Activated CD4-positive, alpha-beta T cell treated with anti-CD3 and anti-CD28 coated beads, Interleukin-2, amount 10 ng/mL, durations not matched to agents 7 days and 5 days (primary cell): ENCODE measurements at regions not wholly inside any gene's neighbourhood (a gene's known extent, or its start where the extent isn't known, plus 50 kb on each side); places are given as distances from the start of the nearest gene placed in this dataset.

Source experiments
- CTCF ChIA-PET: fragments of 350-600 bp; sonication (Branson Sonifier 250); formaldehyde crosslinking; loops from one replicate; lab custom pipeline; 2021; ENCODE audit warnings: antibody characterized with exemption; lab: Charles Lee
- POLR2A ChIA-PET: fragments of 350-600 bp; sonication (Branson Sonifier 250); formaldehyde crosslinking; loops from one replicate; lab custom pipeline; 2021; ENCODE audit warnings: antibody characterized with exemption; lab: Charles Lee
- DNase-seq: peaks from one replicate; pipeline ENCODE4 v3.0.0-alpha.2; 2020
- H3K27ac Mint-ChIP-seq: one replicate; pipeline ENCODE4 v1.8.0; 2021; ENCODE audit warnings: mild to moderate bottlenecking, moderate library complexity, mixed read lengths
- H3K27me3 Mint-ChIP-seq: one replicate; pipeline ENCODE4 v1.8.0; 2021; ENCODE audit warnings: mixed read lengths
- H3K36me3 Mint-ChIP-seq: one replicate; pipeline ENCODE4 v1.8.0; 2021; ENCODE audit warnings: low read depth, mixed read lengths
- H3K4me1 Mint-ChIP-seq: one replicate; pipeline ENCODE4 v1.8.0; 2021; ENCODE audit warnings: mixed read lengths
- H3K4me3 Mint-ChIP-seq: one replicate; pipeline ENCODE4 v1.8.0; 2021; ENCODE audit warnings: mild to moderate bottlenecking, moderate library complexity, mixed read lengths
- H3K9me3 Mint-ChIP-seq: one replicate; pipeline ENCODE4 v1.8.0; 2021; ENCODE audit warnings: mixed read lengths

DNA sequence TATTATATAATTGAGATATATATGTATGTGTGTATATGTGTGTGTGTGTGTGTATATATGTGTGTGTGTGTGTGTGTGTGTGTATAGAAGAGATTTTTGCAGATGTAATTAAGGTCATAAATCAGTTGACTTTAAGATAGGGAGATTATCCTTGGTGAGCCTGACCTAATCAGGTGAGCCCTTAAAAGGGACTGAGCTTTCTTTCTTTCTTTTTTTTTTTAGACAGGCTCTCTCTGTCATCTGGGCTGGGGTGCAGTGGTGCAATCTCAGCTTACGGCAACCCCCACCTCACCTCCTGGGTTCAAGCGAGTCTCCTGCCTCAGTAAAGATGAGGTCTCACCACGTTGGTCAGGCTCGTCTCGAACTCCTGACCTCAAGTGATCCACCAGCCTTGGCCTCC, 155.1 kb upstream of the RASGEF1B start:
- Mint-ChIP-seq H3K4me1 (peaks cover 2% of the 10 kb centered on the region), H3K36me3 (no peaks in the 10 kb centered on the region), H3K27ac (no peak overlapping the region), H3K9me3 (no peaks in the 10 kb centered on the region), H3K4me3 (no peak overlapping the region), H3K27me3 (no peaks in the 10 kb centered on the region)
- CTCF ChIA-PET, result no interaction called here
- POLR2A ChIA-PET, result no interaction called here
- DNase-seq, result no peak

DNA sequence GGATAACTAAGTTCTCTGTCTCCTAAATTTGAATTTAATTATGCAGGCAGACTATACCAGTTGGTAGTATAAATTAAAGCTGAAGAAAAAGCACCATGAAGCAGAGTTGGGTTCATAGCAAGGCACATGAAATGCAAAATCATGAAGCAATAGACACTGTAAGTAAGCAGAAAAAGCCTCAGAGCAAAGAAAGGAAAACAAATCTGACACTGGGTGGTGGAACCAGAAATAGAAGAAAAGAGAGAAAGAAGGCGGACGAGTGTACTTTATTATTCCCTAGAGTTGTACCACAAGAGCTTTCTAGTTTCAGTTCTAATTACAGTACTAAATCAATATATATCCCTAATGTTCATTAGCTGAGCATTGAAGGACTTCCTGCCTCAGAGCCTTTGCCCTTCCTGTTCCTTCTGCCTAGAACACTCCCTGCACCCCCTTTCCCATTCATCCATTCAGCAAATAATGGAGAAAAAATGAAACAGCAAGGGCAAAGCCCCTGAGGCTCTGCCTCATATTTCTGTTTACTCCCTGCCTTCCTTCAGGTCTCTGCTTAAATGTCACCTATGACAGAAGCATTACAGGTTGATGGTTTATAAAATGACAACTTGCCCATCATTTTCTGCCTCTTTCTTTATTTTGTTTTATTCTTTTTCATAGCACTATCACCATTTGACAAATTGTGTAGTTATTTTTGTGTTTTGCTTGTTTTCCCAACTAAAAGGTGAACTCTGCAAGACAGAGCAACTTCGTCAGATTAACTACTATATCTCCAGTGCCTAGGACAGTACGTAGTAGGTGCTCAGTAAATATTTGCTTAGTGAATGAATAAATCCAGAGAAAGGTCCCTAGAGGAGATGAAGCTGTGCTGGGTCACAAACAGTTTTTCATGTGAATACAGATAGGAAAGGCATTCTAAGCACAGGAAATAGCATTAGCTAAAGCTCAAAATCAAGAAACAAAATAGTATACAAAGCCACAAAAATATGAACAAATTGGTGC, 154.0 kb upstream of the RASGEF1B start:
- no peak overlapping the region for H3K4me3 Mint-ChIP-seq
- H3K4me1 Mint-ChIP-seq, result peaks cover 2% of the 10 kb centered on the region
- CTCF ChIA-PET, result no interaction called here
- POLR2A ChIA-PET, result no interaction called here
- no peaks in the 10 kb centered on the region for H3K9me3 Mint-ChIP-seq
- H3K36me3 Mint-ChIP-seq, result no peaks in the 10 kb centered on the region
- no peak for DNase-seq
- no peak overlapping the region for H3K27ac Mint-ChIP-seq
- no peaks in the 10 kb centered on the region for H3K27me3 Mint-ChIP-seq

DNA sequence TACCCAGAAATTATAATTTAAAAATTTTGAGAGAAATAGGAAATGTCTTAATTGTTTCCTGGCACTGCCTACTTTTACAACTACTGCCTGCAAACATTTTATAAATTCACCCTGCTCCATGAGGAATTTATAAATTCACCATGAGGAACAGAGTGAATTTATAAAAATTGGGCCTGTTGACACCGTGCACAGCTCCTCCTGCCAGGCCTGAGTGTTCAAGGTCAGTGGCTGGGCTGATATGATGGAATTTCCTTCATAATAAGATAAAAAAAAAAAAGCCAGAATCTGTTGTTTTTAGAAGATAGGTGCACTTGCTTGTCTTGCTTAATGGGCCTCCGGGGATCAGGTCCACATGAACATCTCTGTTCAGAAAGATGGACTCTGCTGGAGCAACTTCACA, 151.7 kb upstream of the RASGEF1B start:
- H3K4me3 Mint-ChIP-seq, result no peak overlapping the region
- CTCF ChIA-PET, result interaction anchor here (1.7 kb wide), 1 partner anchor 30 kb away, joined by 5 read pairs; no protein-coding TSS in a partner anchor

DNA sequence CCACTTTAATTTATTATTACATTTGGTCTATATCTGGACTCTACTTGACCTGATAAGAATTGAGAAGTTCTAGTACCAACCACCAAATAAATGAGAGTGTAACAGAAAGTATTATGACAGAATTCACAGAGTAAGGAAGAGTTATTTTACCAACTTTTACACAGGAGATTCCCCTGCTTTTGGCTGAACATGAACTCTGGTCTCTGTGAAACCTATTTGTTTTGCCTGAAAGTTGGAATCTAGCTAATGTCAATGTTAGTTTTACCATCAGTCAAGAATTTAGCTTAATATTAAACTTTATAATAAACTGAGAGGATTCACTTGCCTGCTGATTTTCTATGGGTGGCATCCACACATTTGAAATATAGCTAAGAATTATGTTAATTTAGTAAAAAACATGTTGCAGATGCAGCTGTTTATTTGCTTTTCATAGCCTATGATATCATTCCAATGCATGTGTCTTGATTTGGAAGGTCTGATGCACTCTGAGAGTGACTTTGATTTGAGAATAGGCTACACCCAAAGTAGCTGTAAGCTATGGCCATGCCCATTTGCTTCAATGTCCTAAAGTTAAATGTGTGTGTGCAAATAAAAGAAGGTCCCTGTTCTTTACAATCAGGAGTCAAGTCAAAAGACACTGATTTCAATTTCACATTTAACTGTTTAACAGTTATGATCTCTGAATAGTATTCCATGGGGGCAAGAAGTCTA, 150.9 kb upstream of the RASGEF1B start:
- H3K27me3 Mint-ChIP-seq, result no peaks in the 10 kb centered on the region

More for the DNA sequence above, 151.7 kb upstream of the RASGEF1B start:
- Mint-ChIP-seq H3K9me3 (no peaks in the 10 kb centered on the region), H3K36me3 (no peaks in the 10 kb centered on the region), H3K27me3 (no peaks in the 10 kb centered on the region), H3K27ac (no peak overlapping the region), H3K4me1 (peaks cover 1% of the 10 kb centered on the region)
- no peak for DNase-seq
- POLR2A ChIA-PET, result no interaction called here

DNA sequence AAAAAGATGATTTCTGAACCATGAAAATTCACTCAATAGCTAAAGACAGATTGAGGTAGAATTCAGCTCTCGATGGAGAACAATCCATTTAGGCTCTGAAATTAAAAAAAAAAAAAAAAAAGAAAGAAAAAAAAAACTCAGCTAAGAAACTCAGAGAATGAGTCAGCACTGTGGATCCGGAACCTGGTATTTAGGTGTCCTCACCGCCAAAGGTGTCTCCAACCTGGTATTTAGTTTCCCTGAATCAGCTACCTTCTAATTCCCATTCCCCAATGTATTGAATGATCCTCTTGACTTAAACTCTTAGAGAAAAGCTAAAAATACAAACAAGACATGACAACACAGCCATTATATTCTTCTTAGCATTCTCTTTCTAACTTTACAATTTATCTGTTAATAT, 150.3 kb upstream of the RASGEF1B start:
- Mint-ChIP-seq H3K27ac (no peak overlapping the region), H3K27me3 (no peaks in the 10 kb centered on the region), H3K4me1 (no peaks in the 10 kb centered on the region), H3K36me3 (no peaks in the 10 kb centered on the region), H3K4me3 (no peak overlapping the region), H3K9me3 (no peaks in the 10 kb centered on the region)
- POLR2A ChIA-PET, result no interaction called here
- CTCF ChIA-PET, result interaction anchor here (0.6 kb wide), 1 partner anchor 528 kb away, joined by 4 read pairs; no protein-coding TSS in a partner anchor
- no peak for DNase-seq

More for the DNA sequence above, 150.9 kb upstream of the RASGEF1B start:
- CTCF ChIA-PET, result no interaction called here
- no peak for DNase-seq
- Mint-ChIP-seq H3K9me3 (no peaks in the 10 kb centered on the region), H3K36me3 (no peaks in the 10 kb centered on the region), H3K4me3 (no peak overlapping the region), H3K4me1 (no peaks in the 10 kb centered on the region), H3K27ac (no peak overlapping the region)
- POLR2A ChIA-PET, result no interaction called here

DNA sequence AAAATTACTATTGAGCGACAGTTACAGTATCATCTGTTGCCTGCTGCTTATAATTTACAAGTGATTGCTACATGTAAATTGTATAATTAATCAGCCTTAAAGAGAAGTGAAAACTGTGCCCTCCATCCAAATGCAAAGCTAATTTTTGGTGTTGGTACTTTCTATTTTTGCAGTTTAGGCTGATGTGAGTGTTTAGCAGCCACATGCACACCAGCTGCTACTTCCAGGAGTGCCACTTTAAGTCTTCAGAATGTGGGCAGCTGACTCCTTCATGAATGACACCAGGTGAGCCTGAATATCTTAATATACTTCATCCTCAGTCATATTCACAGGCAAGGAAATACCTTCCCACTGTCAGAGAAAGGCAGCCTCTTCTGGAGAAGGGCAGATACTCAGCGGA, 149.8 kb upstream of the RASGEF1B start:
- POLR2A ChIA-PET, result no interaction called here
- Mint-ChIP-seq H3K27me3 (no peaks in the 10 kb centered on the region), H3K9me3 (no peaks in the 10 kb centered on the region), H3K27ac (no peak overlapping the region), H3K36me3 (no peaks in the 10 kb centered on the region), H3K4me1 (no peaks in the 10 kb centered on the region), H3K4me3 (no peak overlapping the region)
- CTCF ChIA-PET, result interaction anchor here (0.6 kb wide), 1 partner anchor 527 kb away, joined by 4 read pairs; no protein-coding TSS in a partner anchor
- DNase-seq, result no peak

DNA sequence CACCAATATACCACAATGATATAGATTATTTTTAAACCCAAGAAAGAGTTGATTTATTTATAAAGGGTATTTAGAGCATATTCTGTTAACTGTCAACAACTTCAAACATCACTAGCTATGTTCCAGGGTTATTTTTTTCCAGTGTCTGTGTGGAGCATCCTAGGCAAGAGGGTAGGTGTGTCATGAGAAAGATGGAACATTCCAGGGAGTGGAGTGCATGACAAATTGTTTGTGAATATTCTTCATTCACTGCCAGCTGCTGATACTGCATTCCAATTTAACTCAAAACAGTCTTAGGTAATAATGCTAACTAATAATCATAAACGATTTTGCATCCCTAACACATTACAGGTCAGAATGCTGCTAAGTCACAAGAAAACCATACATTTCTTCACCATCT, 148.7 kb upstream of the RASGEF1B start:
- Mint-ChIP-seq H3K36me3 (no peaks in the 10 kb centered on the region), H3K4me1 (no peaks in the 10 kb centered on the region)
- CTCF ChIA-PET, result no interaction called here

DNA sequence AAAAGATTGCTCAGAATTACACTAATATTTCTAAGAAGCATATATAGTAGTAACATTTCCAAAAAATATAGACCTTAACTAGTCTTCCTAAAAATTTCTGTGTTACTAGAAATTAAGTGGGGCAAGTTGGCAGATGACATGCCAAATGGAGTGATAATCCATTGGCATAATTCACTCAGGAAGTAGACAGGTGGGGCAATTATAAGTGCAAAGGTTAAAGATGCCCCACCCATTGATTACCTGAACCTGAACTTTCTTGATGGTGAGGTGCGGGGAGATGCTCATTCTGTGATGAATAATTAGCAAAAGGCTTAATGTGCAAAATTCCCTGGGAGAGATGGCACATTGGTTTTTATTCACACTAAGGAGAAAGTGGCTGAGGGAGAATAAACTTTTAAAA, 145.8 kb upstream of the RASGEF1B start:
- no peak overlapping the region for H3K27ac Mint-ChIP-seq
- no peak overlapping the region for H3K4me3 Mint-ChIP-seq
- POLR2A ChIA-PET, result interaction anchor here (0.6 kb wide), 1 partner anchor 140 kb away, joined by 3 read pairs; no protein-coding TSS in a partner anchor
- CTCF ChIA-PET, result no interaction called here
- H3K9me3 Mint-ChIP-seq, result no peaks in the 10 kb centered on the region
- no peaks in the 10 kb centered on the region for H3K27me3 Mint-ChIP-seq
- DNase-seq, result no peak
- no peaks in the 10 kb centered on the region for H3K4me1 Mint-ChIP-seq
- no peaks in the 10 kb centered on the region for H3K36me3 Mint-ChIP-seq

More for the DNA sequence above, 148.7 kb upstream of the RASGEF1B start:
- POLR2A ChIA-PET, result no interaction called here
- no peak for DNase-seq
- no peak overlapping the region for H3K4me3 Mint-ChIP-seq
- no peaks in the 10 kb centered on the region for H3K9me3 Mint-ChIP-seq
- no peak overlapping the region for H3K27ac Mint-ChIP-seq
- no peaks in the 10 kb centered on the region for H3K27me3 Mint-ChIP-seq

DNA sequence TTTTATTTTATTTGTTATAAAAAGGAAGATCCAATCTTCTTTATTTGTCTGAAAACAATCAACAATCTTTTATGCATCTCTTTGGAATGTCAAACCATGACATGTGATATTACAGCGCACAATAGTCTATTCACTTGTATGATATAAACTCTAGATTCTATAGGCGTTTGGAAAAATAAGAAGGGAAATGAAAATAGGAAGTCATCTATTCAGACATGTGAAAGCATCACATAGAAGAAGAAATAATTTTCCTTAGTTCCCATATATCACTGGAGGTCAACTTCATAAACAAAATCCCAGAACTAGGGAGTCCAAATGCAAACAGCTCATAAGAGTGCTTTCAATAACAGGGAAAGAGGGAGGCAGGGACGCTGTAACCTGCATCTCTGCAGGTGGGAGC, 139.5 kb upstream of the RASGEF1B start:
- Mint-ChIP-seq H3K9me3 (no peaks in the 10 kb centered on the region), H3K27ac (no peak overlapping the region), H3K36me3 (no peaks in the 10 kb centered on the region), H3K4me3 (no peak overlapping the region), H3K4me1 (peaks cover 4% of the 10 kb centered on the region), H3K27me3 (no peaks in the 10 kb centered on the region)
- POLR2A ChIA-PET, result no interaction called here
- CTCF ChIA-PET, result no interaction called here
- DNase-seq, result no peak

DNA sequence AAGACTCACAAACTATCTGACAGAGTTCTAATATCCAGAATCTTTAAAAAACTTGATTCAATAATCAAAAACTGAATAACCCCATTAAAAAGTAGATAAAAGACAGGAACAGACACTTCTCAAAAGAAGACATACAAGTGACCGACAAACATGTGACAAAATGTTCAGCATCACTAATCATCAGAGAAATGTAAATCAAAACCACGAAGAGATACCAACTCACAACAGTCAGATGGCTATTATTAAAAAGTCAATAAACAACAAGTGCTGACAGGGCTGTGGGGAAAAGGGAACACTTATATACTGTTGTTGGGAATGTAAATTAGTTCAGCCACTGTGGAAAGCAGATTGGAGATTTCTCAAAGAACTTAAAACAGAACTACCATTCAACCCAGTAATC, 138.1 kb upstream of the RASGEF1B start:
- ChIA-PET POLR2A (interaction anchor here (0.6 kb wide), 1 partner anchor 13 kb away, joined by 3 read pairs; no protein-coding TSS in a partner anchor), CTCF (no interaction called here)
- no peak overlapping the region for H3K27ac Mint-ChIP-seq
- no peaks in the 10 kb centered on the region for H3K9me3 Mint-ChIP-seq
- H3K4me3 Mint-ChIP-seq, result no peak overlapping the region
- DNase-seq, result no peak
- no peaks in the 10 kb centered on the region for H3K36me3 Mint-ChIP-seq
- peaks cover 4% of the 10 kb centered on the region for H3K4me1 Mint-ChIP-seq
- no peaks in the 10 kb centered on the region for H3K27me3 Mint-ChIP-seq

DNA sequence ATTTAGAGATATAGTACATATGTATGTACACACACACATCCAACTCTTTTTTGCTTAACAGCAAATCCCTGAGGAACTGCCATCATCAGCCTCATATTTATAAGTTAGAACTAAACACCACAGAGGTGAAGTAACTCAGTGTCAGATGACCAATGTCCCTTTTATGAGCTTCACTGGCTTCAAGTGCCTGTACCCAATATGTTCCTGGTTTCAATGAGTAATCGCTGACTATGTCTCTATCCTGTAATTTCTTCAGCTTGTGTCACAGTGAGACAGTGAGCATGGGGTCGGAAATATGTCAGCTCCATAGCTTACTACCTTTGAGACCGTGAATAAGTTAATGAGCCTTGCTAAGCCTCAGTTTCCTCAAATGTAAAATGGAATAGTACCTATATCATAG, 136.2 kb upstream of the RASGEF1B start:
- DNase-seq, result no peak
- H3K9me3 Mint-ChIP-seq, result no peaks in the 10 kb centered on the region
- peaks cover 4% of the 10 kb centered on the region for H3K4me1 Mint-ChIP-seq
- H3K36me3 Mint-ChIP-seq, result no peaks in the 10 kb centered on the region
- ChIA-PET CTCF (no interaction called here), POLR2A (no interaction called here)
- no peak overlapping the region for H3K4me3 Mint-ChIP-seq
- no peak overlapping the region for H3K27ac Mint-ChIP-seq
- no peaks in the 10 kb centered on the region for H3K27me3 Mint-ChIP-seq

DNA sequence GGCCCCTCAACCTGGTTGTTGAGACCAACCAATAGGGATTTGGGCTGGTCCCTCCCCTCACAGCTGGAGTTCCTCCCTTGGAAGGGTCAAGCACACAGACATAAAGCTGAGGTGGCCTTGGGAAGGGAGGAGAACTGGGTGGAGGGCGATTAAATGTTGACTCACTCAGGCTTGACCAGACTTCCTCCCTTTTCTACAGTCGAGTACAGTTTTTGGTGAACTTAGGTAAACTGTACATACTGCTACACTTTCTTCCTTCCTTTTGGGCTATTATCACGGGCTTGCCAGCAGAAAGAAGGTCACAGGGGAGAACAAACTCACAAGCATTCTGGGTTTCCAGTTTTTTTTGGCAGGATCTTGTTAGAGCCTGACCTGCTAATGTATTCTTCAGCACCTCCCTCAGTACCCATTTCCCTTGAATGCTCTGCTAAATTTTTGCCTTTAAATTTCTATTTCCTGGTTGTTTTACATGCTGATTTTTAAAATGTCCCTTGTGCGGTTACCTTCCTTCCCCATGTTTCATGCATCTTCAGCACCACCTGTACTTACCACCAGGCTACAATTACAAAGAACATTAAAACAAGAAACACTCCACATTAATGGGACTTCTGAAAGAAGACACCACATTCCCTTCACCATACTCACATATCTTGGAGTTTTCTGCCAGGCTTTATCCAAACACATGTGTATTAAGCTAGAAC, 135.2 kb upstream of the RASGEF1B start:
- Mint-ChIP-seq H3K27me3 (no peaks in the 10 kb centered on the region), H3K4me3 (no peak overlapping the region), H3K9me3 (no peaks in the 10 kb centered on the region), H3K4me1 (peaks cover 4% of the 10 kb centered on the region), H3K27ac (no peak overlapping the region), H3K36me3 (no peaks in the 10 kb centered on the region)
- POLR2A ChIA-PET, result no interaction called here
- no peak for DNase-seq
- CTCF ChIA-PET, result no interaction called here
